Activated T-cell treated with anti-CD3 and anti-CD28 coated beads, Interleukin-2, amount 50 U/mL, for 1 hour (primary cell): ENCODE measurements at regions not wholly inside any gene's neighbourhood (a gene's known extent, or its start where the extent isn't known, plus 50 kb on each side); places are given as distances from the start of the nearest gene placed in this dataset.

ENCODE experiments used
- DNase-seq: peaks from one replicate; pipeline ENCODE4 v3.0.0-alpha.2; 2020

DNA sequence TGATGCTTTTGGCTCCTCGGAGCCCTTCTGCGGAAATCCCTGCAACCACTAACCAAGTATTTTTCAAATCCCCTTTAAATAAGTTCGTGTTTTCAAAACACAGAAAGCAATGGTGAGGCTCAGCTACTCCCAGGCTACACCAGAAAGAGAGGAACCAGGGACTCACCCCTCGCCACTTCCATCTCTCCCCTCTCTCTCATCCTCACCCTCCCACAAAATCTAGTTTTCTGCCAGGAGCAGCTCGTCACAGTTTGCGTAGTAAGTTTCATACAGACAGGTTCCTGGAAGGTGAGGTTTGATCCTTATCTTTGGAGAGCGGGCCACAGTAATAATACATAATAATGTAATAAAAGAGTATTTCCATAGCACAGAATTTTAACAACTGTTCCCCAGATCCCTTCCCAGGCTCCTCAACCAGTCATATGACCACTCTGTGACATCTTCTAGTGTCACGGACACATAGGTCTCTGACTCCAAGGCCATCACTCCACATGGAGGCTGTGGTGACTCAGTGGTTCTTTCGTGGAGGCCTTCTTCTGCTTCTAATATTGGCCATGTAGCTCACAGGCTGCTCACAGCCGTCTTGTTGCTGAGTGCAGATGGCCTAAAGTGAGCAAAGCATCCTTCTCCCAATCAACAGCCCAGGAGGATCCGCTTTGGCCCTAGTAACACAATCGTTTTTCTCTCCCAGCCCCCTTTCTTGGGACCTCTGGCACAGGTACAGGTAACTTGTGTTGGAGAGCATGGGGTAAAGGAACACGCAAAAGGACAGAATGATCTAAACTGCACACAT is 295.7 kb downstream of the CDC5L start:
- no peak for DNase-seq

GRCh38 chr6:44685213-44685612 is 297.7 kb downstream of the CDC5L start:
- no peak for DNase-seq

DNA sequence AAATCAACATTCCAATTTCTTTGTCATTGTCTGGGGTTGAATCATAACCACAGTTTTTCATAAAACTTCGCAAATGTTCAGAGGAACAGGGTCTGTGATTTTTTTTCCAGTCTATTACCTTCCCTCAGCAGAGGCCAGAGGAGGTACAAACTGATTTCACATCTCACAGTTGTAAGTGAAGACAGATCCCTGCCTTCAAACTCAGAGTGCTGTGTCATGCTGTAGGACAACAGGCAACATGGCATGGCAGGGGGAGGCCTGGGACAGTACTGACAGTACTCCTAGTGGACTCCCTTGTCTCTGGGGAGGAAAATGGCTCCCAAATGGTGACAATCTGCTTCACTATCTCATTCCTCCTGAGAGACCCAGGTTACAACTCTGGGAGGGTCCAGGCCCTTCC is 308.6 kb downstream of the CDC5L start:
- no peak for DNase-seq

DNA sequence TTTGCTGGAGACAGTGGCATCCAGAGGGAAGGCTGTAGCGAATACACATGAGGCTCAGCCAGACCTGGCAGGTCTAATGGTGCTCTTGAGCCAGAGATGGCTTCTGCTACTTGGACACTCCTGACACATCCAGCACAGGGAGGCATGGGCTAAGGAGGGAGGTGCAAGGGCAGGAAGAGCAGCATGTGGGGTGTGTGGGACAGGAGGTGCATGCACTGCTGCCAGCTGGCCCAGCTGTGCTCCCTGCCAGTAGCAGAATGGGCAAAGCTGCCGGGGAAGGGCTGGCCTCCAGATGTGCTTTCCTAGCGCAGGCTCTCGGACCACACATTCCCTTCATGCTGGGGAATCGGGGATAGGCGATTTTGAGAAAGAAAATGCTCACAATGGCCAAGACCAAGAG is 309.2 kb downstream of the CDC5L start:
- no peak for DNase-seq

GRCh38 chr6:44697327-44697726 is 309.8 kb downstream of the CDC5L start:
- no peak for DNase-seq

DNA sequence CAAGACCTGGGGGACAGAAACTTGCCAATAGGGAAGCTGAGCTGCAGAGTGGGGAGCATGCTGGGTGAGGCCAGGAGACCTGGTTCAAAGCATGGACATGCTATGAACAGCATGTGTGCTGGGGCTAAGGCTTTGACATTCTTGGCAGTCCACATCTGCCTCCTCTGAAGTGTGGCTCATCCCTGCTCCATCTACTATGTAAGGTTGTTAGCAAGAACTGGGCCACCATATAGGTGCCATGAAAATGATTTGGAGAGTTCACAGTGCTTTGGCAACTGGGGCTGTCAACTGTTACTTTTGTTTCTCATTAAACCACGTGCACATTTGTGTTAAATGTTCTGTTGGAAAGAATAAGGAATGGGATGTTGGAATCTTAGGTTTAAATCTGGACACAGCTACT is 311.1 kb downstream of the CDC5L start:
- DNase-seq = no peak

DNA sequence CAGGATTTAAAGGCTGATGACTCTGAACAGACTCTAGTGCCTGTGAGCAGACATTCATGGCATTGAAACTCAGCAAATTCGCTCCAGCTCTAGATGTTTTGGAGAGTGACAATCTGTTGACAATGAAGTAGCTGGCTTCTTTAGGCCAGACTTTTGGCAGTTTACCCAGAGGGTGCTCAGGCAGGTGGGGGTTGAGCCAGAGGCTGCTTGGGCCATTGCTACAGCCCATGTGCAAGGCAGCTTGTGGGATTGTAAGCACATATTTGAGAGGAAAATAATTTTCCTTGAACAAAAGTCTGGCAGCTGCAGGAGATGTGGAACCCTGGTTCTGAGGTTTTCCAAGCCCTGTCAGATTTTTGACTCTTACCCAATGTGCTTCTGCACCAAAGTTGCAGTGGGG is 311.6 kb downstream of the CDC5L start:
- DNase-seq = no peak

DNA sequence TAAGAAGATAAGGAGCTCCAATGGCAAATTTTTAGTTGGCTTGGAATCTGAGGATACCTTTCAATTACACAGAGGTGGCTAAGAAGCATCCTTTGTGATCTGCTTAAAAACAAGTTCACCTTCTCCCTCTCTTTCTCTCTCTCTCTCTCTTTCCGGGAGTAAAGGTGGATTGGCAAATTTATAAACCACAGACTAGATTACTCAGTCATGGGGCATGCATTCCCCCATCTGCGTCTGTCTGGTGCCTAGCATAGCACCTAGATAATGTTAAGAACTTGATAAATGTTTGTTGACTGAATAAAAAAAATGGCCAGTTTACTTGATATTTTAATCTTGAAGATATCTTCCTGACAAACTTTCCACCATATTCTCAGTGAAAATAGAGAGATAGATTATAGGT is 312.3 kb downstream of the CDC5L start:
- DNase-seq = no peak

GRCh38 chr6:44700422-44700821 is 312.9 kb downstream of the CDC5L start:
- DNase-seq = no peak

GRCh38 chr6:44701038-44701636 is 313.6 kb downstream of the CDC5L start:
- no peak for DNase-seq

DNA sequence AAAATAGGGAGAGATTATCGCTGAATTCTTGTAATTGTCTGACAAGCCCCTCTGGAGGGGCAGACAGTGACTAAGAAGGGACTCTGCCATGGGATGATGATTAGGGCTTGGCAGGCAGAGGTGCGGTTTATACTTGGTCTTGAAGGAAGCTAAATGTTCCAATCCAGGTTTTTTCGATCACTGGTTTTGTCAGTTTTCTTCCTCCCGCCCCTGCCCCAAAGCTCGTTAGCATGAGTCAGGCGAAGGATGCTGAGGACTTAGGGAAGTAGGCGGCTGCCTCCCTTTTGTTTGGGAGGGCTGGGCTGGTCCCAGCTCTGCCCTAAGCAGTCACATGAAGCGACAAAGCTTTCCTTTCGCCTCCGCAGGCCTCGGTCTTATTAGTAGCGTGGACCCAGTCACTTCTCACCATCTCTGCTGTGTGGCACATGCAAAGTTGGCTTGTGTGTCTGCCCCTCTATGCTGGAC is 314.2 kb downstream of the CDC5L start:
- no peak for DNase-seq

GRCh38 chr6:44702292-44702691 is 314.8 kb downstream of the CDC5L start:
- no peak for DNase-seq

- DNase-seq = no peak
Measured at GRCh38 chr6:44704240-44705150, 317.0 kb downstream of the CDC5L start.

DNA sequence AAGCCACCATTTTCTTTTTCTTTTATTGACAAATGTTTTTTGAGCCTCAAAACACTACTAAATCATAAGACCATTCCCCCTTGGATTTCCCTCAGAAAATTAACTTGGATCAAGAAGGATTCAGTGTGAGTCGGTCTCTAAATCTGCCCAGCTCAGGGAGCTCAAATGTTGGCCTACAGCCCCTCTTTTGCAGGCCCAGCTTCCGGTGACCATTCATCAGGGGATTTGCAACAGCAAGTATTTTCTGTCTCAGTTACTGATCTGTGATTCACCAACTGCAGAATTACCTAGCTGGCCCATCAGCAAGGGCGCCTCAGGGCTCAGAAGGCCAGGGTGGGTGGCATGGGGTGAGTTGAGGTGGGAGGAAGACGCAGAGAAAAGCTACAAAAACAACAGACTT is 318.1 kb downstream of the CDC5L start:
- no peak for DNase-seq

DNA sequence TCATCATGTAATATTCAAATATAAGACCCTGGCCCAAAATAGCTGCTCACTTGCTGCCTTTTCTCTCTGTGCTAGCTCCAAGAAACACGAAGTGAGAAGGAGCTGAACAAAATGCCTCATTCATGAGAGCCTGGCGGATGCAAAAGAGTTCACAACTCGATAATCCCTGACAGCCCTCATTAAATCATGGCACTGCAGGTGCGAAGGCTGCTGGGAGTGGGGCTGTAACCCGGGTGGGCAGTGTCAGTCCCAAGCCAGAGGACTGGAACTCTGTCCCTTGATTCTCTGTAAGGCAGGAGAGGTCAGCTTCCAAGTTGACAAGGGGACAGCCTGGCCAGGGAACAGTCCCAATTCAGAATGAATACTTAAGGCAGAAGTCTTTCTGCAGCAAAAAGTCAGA is 318.5 kb downstream of the CDC5L start:
- no peak for DNase-seq

DNA sequence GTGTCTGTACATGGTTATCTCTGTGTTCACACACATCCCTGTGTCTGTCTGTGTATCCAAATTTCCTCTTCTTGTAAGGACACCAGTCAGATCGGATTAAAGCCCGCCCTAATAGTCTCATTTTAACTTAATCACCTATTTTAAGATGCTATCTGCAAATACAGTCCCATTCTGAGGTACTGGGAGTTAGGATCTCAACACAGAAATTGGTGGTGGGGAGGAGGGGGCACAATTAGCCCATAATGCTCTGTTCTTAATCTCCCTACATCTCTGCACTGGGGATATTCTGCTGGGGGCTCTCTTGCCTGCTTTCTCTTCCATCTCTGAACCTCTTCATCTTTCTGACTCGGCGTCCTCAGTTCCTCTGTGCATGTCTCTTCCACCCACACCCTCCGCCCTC is 320.7 kb downstream of the CDC5L start:
- no peak for DNase-seq

DNA sequence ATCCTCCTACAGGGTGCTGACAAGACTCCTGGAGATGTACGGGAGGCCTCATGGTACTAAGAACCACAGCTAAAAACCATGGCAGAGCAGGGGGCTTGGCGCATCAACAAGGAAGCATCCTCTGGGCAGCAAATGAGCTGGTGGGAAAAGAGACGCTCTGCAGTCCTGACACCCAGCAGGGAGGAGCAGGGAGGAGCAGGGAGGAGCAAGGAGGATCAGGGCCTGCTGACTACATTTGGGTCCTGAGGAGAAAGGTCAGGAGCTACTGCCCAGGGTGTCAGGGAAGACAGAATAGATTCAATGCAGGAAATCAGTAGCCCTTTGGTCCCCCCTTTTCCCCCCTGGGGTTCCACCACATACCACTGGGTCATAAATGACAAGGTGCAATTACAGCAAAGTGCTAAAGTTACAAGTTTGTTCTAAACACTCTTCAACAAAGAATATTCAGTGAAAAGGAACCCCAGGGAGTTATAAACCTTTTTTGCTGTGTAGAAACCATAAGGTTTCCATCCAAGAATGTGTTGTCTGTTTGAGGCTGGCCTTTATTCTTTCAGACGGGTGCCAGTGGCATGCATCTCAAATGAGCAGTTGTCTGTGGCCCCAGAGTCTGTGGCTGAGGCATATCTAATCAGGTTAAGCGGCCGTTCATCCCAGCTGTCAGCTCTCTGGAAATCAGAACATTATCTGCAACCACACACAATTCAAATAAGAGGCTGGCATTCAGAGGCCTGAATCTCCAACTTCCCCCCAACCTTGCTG is 325.0 kb downstream of the CDC5L start:
- no peak for DNase-seq

- no peak for DNase-seq
Measured at GRCh38 chr6:44715188-44715587, 327.7 kb downstream of the CDC5L start.

GRCh38 chr6:44715925-44716324 is 328.4 kb downstream of the CDC5L start:
- no peak for DNase-seq

GRCh38 chr6:44717431-44717830 is 329.9 kb downstream of the CDC5L start:
- DNase-seq = no peak

DNA sequence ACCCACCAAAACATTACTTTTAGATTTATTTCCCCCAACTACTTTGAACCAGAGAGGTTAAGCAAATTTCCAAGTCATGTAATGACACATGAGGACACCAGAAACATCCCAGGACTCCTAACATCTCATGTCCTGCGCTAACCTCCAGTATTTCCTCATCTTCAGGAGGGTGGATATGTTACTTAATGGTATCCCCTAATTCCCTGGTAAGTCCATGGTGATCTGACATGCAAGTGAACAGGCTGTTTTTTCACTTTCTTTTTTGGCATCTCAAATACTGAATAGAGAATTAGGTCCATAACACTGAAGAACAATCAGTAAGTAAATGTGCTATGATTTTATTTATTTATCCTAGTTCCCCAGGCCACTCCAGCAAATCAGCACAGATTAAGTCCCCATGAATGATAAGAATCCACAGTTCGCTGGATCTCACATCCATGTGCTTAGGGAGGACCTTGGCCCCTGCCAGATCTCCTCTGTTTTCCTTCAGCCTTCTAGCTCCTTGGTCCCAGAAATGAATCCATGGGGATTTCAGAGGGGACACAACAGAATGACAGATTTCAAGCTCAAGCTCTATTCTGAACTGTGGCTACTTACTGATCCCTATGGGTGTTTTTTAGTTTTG is 334.6 kb downstream of the CDC5L start:
- DNase-seq = no peak

DNA sequence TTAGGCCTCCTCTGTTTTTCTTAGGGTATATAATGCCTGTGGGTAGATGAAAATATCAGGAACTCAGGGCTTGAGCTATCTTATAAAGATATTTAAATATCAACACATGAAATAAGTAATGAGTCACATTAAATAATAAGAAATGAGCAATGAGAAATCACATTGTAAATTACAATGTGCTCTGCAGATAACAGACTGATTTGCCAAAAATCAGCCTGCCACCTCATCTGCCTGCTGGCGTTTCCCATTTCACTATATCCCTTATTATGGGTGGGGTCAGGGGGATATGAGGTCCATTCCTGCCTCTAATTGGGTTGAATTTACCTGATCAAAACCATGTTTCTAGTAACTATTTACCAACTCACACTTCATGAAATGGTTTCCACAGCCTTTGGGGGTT is 335.2 kb downstream of the CDC5L start:
- no peak for DNase-seq
